GM19043 (cell line): ENCODE measurements at regions not wholly inside any gene's neighbourhood (a gene's known extent, or its start where the extent isn't known, plus 50 kb on each side); places are given as distances from the start of the nearest gene placed in this dataset.

ENCODE experiments used
- ATAC-seq: cut with Tn5 transposase; IDR thresholded peaks from one replicate; pipeline ENCODE4 v1.9.1; 2021; ENCODE audit warnings: low read depth; ENCODE audit not compliant: unreplicated experiment

- ATAC-seq = no peak
These were observed 196.2 kb upstream of the IER5L start for GRCh38 chr9:129374231-129374630.

GRCh38 chr9:129373361-129373760, 195.3 kb upstream of the IER5L start:
- ATAC-seq = no peak

- ATAC-seq = no peak
These were observed 192.7 kb upstream of the IER5L start for GRCh38 chr9:129370770-129371169.

GRCh38 chr9:129368444-129368978, 190.4 kb upstream of the IER5L start:
- no peak for ATAC-seq

- no peak for ATAC-seq
These were observed 189.2 kb upstream of the IER5L start for GRCh38 chr9:129367287-129367686.

- no peak for ATAC-seq
These were observed 187.1 kb upstream of the IER5L start for GRCh38 chr9:129365196-129365595.

- no peak for ATAC-seq
These were observed 185.3 kb upstream of the IER5L start for GRCh38 chr9:129363216-129363873.

GRCh38 chr9:129362287-129363000, 184.4 kb upstream of the IER5L start:
- ATAC-seq = no peak

GRCh38 chr9:129361196-129361595, 183.1 kb upstream of the IER5L start:
- ATAC-seq = no peak

GRCh38 chr9:129359916-129360536, 182.0 kb upstream of the IER5L start:
- ATAC-seq = no peak

GRCh38 chr9:129359162-129359811, 181.2 kb upstream of the IER5L start:
- no peak for ATAC-seq

GRCh38 chr9:129358621-129359154, 180.6 kb upstream of the IER5L start:
- ATAC-seq = no peak

GRCh38 chr9:129357773-129358245, 179.7 kb upstream of the IER5L start:
- ATAC-seq = no peak

GRCh38 chr9:129356871-129357772, 179.1 kb upstream of the IER5L start:
- ATAC-seq = no peak

- no peak for ATAC-seq
These were observed 177.6 kb upstream of the IER5L start for GRCh38 chr9:129355631-129356030.

GRCh38 chr9:129354498-129354897, 176.4 kb upstream of the IER5L start:
- ATAC-seq = no peak

GRCh38 chr9:129353697-129354336, 175.8 kb upstream of the IER5L start:
- ATAC-seq = no peak

GRCh38 chr9:129352146-129352865, 174.2 kb upstream of the IER5L start:
- no peak for ATAC-seq
